HTR-8/SVneo (cell line): ENCODE measurements at regions not wholly inside any gene's neighbourhood (a gene's known extent, or its start where the extent isn't known, plus 50 kb on each side); places are given as distances from the start of the nearest gene placed in this dataset.
"Not testable (repeated sequence)": the region's sequence is repeated elsewhere in the genome, so short reads cannot be mapped to it uniquely, and the experiment has no call there.

Source experiments
- DNase-seq: peaks from one replicate; pipeline ENCODE4 v3.0.0; 2011; ENCODE audit warnings: low spot score, mixed read lengths; ENCODE audit not compliant: insufficient read length
- FAIRE-seq: peaks from 2 replicates; lab custom pipeline; 2011; peaks lifted over from hg19 to GRCh38; lab: Jason Lieb, UNC

- FAIRE-seq, result no peak
- DNase-seq, result no peak
Measured at GRCh38 chr5:54886866-54887265, 98.5 kb downstream of the ESM1 start.

- no peak for FAIRE-seq
Measured at GRCh38 chr5:54885636-54886035, 99.8 kb downstream of the ESM1 start.

GRCh38 chr5:54884195-54884536, 101.2 kb downstream of the ESM1 start:
- FAIRE-seq (peak; percentile 60), DNase-seq (no peak)

More at GRCh38 chr5:54885636-54886035, 99.8 kb downstream of the ESM1 start:
- DNase-seq, result no peak

GRCh38 chr5:54883374-54884194, 101.8 kb downstream of the ESM1 start:
- DNase-seq (peak; percentile 45), FAIRE-seq (peak; percentile 71)

GRCh38 chr5:54882841-54883240, 102.6 kb downstream of the ESM1 start:
- FAIRE-seq, result peak; percentile 13

GRCh38 chr5:54882101-54882500, 103.3 kb downstream of the ESM1 start:
- FAIRE-seq (no peak), DNase-seq (no peak)

More at GRCh38 chr5:54882841-54883240, 102.6 kb downstream of the ESM1 start:
- no peak for DNase-seq

GRCh38 chr5:54881286-54882005, 103.9 kb downstream of the ESM1 start:
- no peak for DNase-seq
- FAIRE-seq, result no peak

GRCh38 chr5:54876976-54877375, 108.4 kb downstream of the ESM1 start:
- DNase-seq, result no peak
- FAIRE-seq, result no peak

GRCh38 chr5:54876556-54876955, 108.8 kb downstream of the ESM1 start:
- FAIRE-seq (no peak), DNase-seq (no peak)

- FAIRE-seq (no peak), DNase-seq (no peak)
Measured at GRCh38 chr5:54874337-54875021, 110.9 kb downstream of the ESM1 start.

GRCh38 chr5:54873691-54874090, 111.7 kb downstream of the ESM1 start:
- FAIRE-seq, result no peak
- DNase-seq, result no peak

GRCh38 chr5:54872810-54873209, 112.6 kb downstream of the ESM1 start:
- FAIRE-seq, result no peak
- DNase-seq, result no peak

- DNase-seq, result no peak
- FAIRE-seq, result no peak
Measured at GRCh38 chr5:54870271-54870670, 115.1 kb downstream of the ESM1 start.

GRCh38 chr5:54869691-54870090, 115.7 kb downstream of the ESM1 start:
- FAIRE-seq (no peak), DNase-seq (no peak)

- FAIRE-seq, result no peak
Measured at GRCh38 chr5:54868511-54869483, 116.6 kb downstream of the ESM1 start.

GRCh38 chr5:54867310-54867944, 118.0 kb downstream of the ESM1 start:
- peak; percentile 52 for FAIRE-seq

More at GRCh38 chr5:54868511-54869483, 116.6 kb downstream of the ESM1 start:
- DNase-seq, result no peak

GRCh38 chr5:54864911-54865515, 120.4 kb downstream of the ESM1 start:
- not testable (repeated sequence) for FAIRE-seq, DNase-seq

More at GRCh38 chr5:54867310-54867944, 118.0 kb downstream of the ESM1 start:
- DNase-seq, result peak; percentile 60

- no peak for DNase-seq
Measured at GRCh38 chr5:54862036-54862435, 123.4 kb downstream of the ESM1 start.

More at GRCh38 chr5:54862036-54862435, 123.4 kb downstream of the ESM1 start:
- FAIRE-seq, result no peak
